HG03066 (cell line): ENCODE measurements at regions not wholly inside any gene's neighbourhood (a gene's known extent, or its start where the extent isn't known, plus 50 kb on each side); places are given as distances from the start of the nearest gene placed in this dataset.

Experiments used
- ATAC-seq: cut with Tn5 transposase; IDR thresholded peaks from one replicate; pipeline ENCODE4 v1.9.1; 2021; ENCODE audit warnings: low read depth; ENCODE audit not compliant: unreplicated experiment

- ATAC-seq, result no peak
These were observed 137.6 kb downstream of the GOLIM4 start for GRCh38 chr3:167958141-167958540.

GRCh38 chr3:167952969-167953368 is 142.8 kb downstream of the GOLIM4 start:
- no peak for ATAC-seq

- no peak for ATAC-seq
These were observed 145.5 kb downstream of the GOLIM4 start for GRCh38 chr3:167950212-167950611.

- no peak for ATAC-seq
These were observed 154.3 kb downstream of the GOLIM4 start for GRCh38 chr3:167941234-167941995.

- no peak for ATAC-seq
These were observed 155.5 kb downstream of the GOLIM4 start for GRCh38 chr3:167940241-167940640.

GRCh38 chr3:167938516-167938915 is 157.2 kb downstream of the GOLIM4 start:
- no peak for ATAC-seq

GRCh38 chr3:167936019-167936418 is 159.7 kb downstream of the GOLIM4 start:
- no peak for ATAC-seq

- ATAC-seq, result no peak
These were observed 165.3 kb downstream of the GOLIM4 start for GRCh38 chr3:167930453-167930852.

- no peak for ATAC-seq
These were observed 165.8 kb downstream of the GOLIM4 start for GRCh38 chr3:167929968-167930367.

- ATAC-seq, result no peak
These were observed 167.3 kb downstream of the GOLIM4 start for GRCh38 chr3:167928381-167928780.

- no peak for ATAC-seq
These were observed 175.0 kb downstream of the GOLIM4 start for GRCh38 chr3:167920747-167921146.

GRCh38 chr3:167919590-167919989 is 176.1 kb downstream of the GOLIM4 start:
- ATAC-seq, result no peak

GRCh38 chr3:167918686-167919085 is 177.0 kb downstream of the GOLIM4 start:
- ATAC-seq, result no peak

GRCh38 chr3:167918008-167918596 is 177.6 kb downstream of the GOLIM4 start:
- no peak for ATAC-seq

- no peak for ATAC-seq
These were observed 177.8 kb downstream of the SERPINI1 start for GRCh38 chr3:167913219-167913835.

GRCh38 chr3:167909952-167910351 is 174.4 kb downstream of the SERPINI1 start:
- no peak for ATAC-seq

- no peak for ATAC-seq
These were observed 174.0 kb downstream of the SERPINI1 start for GRCh38 chr3:167909504-167909896.

GRCh38 chr3:167908746-167909503 is 173.4 kb downstream of the SERPINI1 start:
- ATAC-seq, result no peak

GRCh38 chr3:167908221-167908620 is 172.7 kb downstream of the SERPINI1 start:
- no peak for ATAC-seq

GRCh38 chr3:167901138-167901537 is 165.6 kb downstream of the SERPINI1 start:
- ATAC-seq, result no peak

GRCh38 chr3:167899093-167899492 is 163.6 kb downstream of the SERPINI1 start:
- no peak for ATAC-seq
